GM13977 (cell line): ENCODE measurements at regions not wholly inside any gene's neighbourhood (a gene's known extent, or its start where the extent isn't known, plus 50 kb on each side); places are given as distances from the start of the nearest gene placed in this dataset.
"Not testable (repeated sequence)": the region's sequence is repeated elsewhere in the genome, so short reads cannot be mapped to it uniquely, and the experiment has no call there.

ENCODE experiments used
- DNase-seq: peaks from one replicate; pipeline ENCODE4 v3.0.0; 2012; ENCODE audit warnings: low spot score
- in situ Hi-C: fragments of 300-500 bp; cut with MboI; formaldehyde crosslinking; loops from one replicate; pipeline ENCODE4 v1.12.0; 2022; ENCODE audit warnings: low sequenced_read_pairs, low pct_unique_long_range_greater_than_20kb, mixed read lengths, inconsistent platforms; ENCODE audit not compliant: unreplicated experiment
- TF ChIP-seq, protein P1 (sequence below): IDR thresholded peaks from 2 replicates; pipeline ENCODE4 v1.5.1; 2012; ENCODE audit warnings: mild to moderate bottlenecking, control low read depth; ENCODE audit not compliant: insufficient read depth; ENCODE audit errors: extremely low read depth, missing control alignments

DNA sequence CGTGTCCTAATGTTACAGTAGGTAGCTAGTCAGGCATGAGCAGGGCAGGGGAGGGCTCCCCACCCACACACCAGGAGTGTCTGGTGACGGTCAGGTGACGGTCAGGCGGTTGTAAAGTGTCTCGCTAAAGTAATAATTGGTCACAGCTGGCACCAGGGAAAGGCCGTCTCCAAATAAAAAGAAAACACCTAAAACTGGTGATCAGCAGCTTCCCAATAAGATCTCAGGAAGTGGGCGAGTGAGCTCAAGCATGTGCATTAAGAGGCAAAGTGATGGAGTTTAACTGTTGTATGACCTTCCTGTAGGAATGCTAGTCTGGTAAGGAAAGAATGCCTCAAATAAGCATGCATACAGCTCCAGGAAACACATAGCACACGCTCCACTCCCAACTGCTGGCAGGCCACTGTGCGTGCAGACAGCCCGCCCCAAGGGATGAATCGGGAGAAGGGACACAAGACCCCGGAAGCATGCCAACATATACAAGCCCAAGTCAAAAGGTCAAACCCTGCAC lies 177.1 kb downstream of the RNF144A start:
- TF ChIP-seq, protein P1, sequence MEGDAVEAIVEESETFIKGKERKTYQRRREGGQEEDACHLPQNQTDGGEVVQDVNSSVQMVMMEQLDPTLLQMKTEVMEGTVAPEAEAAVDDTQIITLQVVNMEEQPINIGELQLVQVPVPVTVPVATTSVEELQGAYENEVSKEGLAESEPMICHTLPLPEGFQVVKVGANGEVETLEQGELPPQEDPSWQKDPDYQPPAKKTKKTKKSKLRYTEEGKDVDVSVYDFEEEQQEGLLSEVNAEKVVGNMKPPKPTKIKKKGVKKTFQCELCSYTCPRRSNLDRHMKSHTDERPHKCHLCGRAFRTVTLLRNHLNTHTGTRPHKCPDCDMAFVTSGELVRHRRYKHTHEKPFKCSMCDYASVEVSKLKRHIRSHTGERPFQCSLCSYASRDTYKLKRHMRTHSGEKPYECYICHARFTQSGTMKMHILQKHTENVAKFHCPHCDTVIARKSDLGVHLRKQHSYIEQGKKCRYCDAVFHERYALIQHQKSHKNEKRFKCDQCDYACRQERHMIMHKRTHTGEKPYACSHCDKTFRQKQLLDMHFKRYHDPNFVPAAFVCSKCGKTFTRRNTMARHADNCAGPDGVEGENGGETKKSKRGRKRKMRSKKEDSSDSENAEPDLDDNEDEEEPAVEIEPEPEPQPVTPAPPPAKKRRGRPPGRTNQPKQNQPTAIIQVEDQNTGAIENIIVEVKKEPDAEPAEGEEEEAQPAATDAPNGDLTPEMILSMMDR = no peak
- in situ Hi-C loops = no loop called here
- DNase-seq = no peak

DNA sequence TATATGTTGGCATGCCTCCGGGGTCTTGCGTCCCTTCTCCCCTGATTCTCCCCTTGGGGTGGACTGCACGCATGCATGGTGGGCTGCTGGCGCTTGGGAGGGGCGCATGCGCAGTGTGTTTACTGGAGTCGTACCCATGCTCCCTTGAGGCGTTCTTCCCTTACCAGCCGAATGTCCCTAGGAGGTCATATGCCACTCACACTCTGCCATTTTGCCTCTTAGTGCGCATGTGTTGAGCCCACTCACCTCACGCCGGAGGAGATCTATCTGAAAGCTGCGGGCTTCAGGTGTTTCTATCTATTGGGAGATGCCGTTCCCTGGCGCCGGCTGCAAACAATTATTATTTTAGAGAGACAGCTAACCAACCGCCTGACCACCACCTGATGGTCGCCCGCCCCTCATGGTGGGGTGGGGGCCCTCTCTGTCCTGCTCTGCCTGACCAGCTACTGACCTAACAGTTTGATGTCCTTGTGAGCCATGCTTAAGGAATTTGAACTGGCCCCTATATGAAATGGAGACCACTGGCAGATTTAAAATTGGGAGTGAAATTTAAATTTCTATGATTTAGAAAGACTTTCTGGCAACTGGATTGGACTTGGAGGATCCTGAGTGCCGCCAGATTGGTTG lies 179.6 kb downstream of the RNF144A start:
- TF ChIP-seq, protein P1 = no peak

DNA sequence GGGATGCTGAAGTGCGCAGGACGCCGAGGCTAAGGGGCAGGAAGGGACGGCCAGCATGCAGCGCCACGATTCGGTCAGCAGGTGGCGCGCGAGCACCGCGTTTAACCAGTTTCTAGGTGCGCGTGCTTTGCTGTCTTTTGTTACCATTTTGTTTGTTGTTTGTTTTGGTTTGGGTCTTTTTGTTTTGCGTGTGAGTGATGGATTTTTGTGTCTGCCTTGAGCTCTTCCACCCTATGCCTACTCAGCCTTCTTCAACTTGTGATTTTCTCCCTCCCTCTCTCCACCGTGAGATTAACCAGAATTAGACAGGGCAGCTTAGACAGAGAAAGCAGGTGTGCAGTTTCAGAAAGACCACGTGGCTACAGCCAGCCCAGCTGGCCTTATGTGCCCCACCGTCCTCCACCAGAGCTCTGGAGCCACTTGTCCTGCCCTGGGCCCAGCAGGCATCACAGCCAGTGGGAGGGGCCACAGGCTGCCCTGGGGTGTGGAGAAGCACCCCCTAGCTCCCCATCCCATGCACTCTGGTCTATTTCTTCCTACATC lies 180.2 kb downstream of the RNF144A start:
- peak; percentile 78 for DNase-seq
- TF ChIP-seq, protein P1 = peak; percentile 100
- in situ Hi-C loops = no loop called here

More for the DNA sequence above, 179.6 kb downstream of the RNF144A start:
- DNase-seq = no peak
- in situ Hi-C loops = no loop called here

DNA sequence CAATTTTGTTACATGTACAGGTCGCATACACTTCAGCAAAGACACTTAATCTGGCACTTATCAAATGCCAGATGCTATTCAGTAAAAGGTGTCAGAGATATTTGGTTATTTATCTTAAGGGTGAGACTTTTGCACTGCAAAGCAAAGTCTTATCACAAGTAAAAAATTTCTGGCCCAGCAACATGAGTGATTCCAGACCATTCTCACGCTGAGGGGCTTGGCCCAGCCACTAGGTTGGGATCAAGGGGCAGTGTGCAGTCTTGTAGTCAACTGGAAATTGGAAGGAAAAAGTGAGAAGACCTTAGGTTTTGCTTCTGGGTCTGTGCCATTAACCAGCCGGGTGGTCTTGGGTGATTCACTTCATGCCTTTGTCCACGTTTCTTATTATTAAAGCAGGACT lies 181.6 kb downstream of the RNF144A start:
- TF ChIP-seq, protein P1 = no peak
- DNase-seq = no peak
- in situ Hi-C loops = no loop called here

DNA sequence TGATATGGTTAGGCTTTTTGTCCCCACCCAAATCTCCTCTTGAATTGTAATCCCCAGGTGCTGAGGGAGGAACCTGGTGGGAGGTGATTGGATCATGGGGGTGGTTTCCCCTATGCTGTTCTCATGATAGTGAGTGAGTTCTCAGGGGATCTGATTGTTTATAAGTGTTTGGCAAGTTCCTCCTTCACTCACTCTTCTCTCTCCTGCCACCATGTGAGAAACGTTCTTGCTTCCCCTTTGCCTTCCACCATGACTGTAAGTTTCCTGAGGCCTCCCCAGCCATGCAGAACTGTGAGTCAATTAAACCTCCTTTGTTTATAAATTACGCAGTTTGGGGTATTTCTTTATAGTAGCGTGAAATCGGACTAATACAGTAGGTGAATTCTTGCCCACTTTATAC lies 182.5 kb downstream of the RNF144A start:
- DNase-seq, in situ Hi-C loops: not testable (repeated sequence)

DNA sequence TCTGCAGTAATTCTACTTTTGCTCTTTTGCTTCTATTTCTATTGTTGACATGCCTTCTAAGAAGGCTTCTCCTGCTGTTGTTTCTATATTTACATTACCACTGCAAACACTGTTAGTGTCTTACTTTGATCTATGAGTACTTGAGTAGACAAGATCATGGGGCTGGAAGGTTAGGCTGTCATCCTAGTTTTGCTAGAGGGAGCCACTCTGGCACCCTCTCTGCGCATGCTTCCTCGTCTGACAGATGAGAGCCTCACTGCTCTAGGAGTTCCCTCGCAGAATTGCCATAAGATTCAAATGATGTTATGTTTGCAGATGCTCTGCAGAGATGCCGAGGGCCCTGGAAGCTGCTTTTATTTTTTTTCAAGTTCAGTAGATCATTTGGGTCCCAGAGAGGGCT lies 185.6 kb downstream of the RNF144A start:
- no peak for DNase-seq
- in situ Hi-C loops = no loop called here
- TF ChIP-seq, protein P1 = no peak

DNA sequence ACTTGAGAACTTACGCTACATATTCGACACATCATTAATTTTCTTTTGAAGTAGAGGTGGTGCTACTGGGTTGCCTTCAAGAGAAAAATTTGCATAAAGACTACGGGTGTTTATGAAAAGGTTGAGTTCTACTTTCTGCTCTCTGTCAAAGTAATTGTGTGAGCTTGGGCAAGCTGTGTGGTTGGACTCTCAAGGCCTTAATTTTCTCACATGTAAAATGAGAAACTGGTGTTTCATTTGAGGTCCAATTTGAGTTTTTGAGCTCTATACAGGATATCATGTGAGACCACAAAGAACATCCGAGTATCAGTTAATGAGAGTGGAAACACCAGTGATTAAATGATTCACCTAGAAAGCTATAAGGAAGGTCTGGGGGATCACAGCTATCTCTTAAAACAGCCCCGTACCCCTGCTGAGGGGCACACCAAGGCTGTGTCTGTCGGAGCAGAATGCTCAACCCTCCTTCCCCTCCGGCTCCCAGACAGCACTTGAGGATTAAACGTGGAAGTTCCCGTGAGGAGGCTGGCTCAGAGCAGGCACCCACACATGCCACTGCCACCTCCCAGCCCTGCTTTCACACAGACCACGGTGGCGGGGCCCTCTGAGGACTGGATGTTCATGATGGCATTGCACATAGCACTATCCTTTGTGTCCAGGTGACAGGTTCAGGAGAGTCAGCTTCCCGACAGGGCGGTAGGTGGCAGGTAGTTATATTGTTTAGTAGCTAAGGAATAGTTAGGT lies 191.8 kb downstream of the RNF144A start:
- in situ Hi-C loops = no loop called here
- TF ChIP-seq, protein P1 = no peak
- no peak for DNase-seq
